ENCODE measurements at regions not wholly inside any gene's neighbourhood (a gene's known extent, or its start where the extent isn't known, plus 50 kb on each side); places are given as distances from the start of the nearest gene placed in this dataset.

GRCh38 chr21:21673959-21674358, 675.8 kb downstream of the NCAM2 start:
- TF ChIP-seq, protein P1, sequence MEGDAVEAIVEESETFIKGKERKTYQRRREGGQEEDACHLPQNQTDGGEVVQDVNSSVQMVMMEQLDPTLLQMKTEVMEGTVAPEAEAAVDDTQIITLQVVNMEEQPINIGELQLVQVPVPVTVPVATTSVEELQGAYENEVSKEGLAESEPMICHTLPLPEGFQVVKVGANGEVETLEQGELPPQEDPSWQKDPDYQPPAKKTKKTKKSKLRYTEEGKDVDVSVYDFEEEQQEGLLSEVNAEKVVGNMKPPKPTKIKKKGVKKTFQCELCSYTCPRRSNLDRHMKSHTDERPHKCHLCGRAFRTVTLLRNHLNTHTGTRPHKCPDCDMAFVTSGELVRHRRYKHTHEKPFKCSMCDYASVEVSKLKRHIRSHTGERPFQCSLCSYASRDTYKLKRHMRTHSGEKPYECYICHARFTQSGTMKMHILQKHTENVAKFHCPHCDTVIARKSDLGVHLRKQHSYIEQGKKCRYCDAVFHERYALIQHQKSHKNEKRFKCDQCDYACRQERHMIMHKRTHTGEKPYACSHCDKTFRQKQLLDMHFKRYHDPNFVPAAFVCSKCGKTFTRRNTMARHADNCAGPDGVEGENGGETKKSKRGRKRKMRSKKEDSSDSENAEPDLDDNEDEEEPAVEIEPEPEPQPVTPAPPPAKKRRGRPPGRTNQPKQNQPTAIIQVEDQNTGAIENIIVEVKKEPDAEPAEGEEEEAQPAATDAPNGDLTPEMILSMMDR (conservative IDR thresholded peaks at IDR 0.05 in 1 of 2, IDR thresholded peaks at IDR 0.05 in 1 of 2; ENCODE audit: extremely low read depth in 1 of 2, insufficient read depth in 1 of 2, low read depth in 1 of 2, low read length in 2 of 2), result no peak
- no peak for TF ChIP-seq EZH2 (IDR thresholded peaks at IDR 0.05; ENCODE audit: borderline replicate concordance, low read length)

All from mammary epithelial cell (primary cell).